Fibroblast of the conjunctiva (primary cell): ENCODE measurements at regions not wholly inside any gene's neighbourhood (a gene's known extent, or its start where the extent isn't known, plus 50 kb on each side); places are given as distances from the start of the nearest gene placed in this dataset.
"Not testable (repeated sequence)": the region's sequence is repeated elsewhere in the genome, so short reads cannot be mapped to it uniquely, and the experiment has no call there.

ENCODE experiments used
- DNase-seq: peaks from one replicate; pipeline ENCODE4 v3.0.0-alpha.2; 2010; ENCODE audit warnings: low read depth

DNA sequence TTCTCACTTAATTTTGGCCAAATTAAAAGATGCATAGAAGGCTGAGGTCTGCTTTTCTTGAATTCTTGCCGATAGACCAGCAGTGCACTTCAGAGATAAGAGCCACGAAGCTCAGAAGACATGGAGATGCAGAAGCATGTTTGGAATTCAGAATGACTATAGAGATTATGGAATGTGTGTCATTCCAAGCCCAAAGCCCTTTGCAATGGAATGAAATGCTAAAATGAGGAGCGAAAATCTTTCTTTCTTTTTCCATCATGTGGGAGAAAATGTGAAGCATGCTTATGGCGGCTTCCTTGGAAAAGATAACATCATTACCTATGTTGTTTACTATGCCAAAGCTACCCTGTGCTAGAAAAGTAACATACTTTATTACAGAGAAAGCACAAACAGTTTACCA lies 257.0 kb upstream of the RNF32 start:
- no peak for DNase-seq

DNA sequence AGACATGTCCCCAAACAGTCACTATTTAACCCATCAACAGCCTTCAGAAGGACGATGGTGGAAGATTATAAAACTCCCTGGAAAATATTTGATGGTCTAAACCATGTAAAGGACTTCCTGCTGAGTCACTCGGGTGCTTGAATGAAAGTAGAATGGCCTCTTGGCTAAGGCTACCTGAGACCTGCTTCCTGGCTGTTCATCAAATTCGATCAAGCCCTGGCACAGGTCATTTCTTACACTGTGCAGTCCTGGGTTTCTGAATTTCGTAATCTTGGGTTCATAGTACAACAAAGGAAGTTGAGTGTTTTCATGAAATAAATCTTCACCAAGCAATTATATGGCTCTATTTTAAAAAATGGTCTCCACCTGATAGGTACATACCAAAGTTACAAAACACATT lies 260.3 kb upstream of the RNF32 start:
- DNase-seq = no peak

DNA sequence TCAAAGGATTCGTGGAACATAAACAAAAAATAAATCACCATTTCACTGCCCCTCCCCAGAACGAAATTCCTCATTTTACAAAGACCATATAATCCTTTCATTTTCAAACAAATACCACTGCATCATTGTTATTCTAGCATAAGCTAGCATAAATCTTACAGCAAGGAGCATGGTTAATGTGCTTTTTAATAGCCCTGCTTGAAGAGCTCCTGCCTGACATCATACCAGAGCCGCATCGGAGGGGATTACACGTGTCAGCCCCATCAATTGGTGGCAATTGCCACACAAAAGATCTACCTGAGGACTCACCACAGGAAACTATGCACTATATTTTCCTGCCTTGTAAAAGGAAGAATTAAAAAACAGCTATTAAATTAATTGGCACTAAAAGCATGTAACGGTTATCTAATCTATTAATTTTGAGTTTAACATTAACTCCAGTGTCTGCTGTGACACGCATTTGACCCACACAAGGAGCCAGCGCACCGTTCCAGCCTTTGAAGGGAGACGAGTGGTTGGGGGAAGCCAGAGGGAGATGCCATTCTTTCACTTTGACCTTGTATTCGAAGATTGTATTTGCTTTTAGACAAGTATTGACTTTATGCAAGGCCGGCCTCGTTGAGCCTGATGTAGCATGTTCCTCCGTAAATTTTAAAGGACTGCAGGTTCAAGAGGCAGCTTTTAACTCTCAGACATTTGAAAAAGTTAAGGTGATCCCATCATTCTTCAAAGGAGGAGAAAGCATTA lies 261.1 kb upstream of the RNF32 start:
- no peak for DNase-seq

DNA sequence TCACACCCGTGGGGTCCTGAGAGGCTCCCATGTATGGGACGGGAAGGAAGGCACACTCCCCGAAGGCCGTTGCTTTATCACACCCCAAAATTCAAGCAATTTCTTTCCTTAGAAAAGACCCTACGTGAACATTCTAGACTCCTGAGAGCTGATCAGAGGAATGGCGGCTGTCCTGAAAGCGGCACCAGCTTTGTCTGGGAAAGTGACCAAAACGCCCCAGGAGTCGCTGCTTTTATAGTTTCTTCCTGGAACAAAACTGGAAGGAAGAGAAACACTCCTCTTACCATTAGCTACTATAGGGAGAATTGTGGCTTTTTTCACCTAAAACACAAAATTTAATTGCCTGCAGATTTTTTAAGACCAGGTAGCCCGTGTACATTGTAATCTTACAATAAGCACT lies 261.8 kb upstream of the RNF32 start:
- no peak for DNase-seq

DNA sequence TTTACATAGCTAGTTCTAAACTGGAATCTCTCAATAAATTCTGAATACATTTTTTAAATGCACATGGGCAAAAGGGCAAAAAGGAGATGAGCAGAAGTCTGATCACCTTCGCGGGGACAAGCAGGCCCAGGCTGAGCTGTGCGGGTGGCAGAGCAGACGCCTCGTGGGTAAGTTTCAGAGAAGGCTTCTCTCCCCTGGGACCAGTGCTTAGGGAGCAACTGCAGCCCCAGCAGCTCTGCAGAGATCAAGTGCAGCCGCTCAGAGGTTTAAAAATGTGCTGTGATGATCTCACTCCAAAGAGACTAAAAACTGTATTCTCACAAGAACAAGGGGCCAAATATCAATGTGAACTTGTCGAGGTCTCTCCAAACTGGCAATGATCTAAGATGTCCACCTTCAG lies 264.3 kb upstream of the RNF32 start:
- no peak for DNase-seq

DNA sequence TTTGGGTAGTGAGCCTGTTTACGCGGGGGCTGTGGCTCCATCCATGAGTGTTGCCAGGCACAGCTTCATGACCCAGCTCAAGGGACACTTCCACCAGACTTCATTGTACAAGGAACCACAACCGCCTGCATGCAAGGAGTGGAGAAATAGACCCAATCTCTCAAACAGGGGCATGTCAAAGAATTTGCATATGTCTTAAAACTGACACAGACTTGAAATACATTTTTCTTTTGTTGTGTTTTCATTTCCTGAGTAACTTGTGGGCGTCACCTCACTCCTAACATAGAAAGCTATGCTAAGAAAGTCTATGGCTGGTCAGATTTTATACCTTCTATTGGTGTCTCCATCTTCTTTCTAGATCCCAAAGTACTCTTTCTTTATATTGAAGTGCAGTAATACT lies 266.2 kb upstream of the RNF32 start:
- no peak for DNase-seq

DNA sequence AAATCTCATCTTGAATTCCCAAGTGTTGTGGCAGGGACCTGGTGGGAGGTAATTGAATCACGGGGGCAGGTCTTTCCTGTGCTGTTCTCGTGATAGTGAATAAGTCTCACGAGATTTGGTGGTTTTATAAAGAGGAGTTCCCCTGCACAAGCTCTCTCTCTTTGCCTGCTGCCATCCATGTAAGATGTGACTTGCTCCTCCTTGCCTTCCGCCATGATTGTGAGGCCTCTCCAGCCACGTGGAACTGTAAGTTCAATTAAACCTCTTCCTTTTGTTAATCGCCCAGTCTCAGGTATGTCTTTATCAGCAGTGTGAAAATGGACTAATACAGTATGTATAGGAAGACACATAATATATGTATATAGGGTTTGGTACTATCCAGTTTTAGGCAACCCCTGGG lies 270.6 kb upstream of the RNF32 start:
- not testable (repeated sequence) for DNase-seq

DNA sequence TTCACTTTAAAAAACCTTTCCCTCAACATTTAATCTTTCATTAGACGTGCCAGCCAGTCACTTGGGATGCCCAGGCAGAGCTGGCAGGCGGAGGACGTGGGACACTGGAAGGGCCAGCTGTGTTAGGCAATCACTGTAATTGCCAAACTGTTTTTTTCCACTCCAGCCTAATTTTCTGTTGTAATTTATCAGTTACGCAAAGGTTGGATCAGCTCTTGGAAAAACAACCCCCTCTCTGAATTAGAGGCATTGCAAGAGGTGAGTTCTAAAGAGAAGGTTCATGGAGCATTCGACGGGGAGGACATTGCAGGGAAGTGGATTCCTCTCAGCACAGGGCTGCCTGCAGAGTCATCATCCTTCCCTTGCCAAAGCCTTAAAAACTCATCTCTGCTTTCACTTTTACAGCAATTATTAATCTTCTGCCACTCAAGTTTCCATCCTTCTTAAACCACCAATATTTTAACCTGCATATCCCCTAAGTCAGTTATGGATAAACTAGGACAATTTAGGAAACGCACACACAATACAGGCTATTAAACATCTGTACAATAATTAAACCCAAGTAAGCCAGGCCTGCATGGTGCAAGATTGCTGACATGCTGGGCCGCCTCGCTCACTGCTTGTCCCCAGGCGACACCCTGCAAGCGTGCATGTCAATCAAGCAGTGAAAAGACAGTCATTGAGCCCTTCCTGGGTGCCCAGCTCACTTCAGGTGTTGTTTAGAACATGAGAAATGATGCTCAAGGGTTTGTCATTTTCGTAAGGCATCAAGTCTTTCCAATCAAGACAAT lies 272.3 kb upstream of the RNF32 start:
- DNase-seq = no peak

DNA sequence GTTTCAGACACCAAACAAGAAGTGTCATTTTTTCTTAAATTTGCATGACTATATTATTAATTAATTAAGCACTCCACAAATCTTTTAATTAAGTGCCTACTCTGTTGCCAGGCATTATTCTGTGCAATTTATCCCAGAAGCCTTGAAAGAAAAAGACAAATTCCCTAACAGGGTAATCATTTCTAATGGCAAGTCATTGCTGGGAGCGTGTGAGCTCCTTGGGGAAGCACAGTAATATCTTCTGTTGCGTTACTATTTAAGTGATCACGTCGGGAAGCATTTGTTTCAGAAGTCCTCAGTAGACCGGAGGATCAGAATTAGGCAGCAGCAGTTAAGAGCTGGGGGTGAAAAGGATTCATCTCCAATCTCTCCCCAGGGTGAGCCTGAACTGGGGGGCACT lies 276.8 kb upstream of the RNF32 start:
- DNase-seq = no peak

DNA sequence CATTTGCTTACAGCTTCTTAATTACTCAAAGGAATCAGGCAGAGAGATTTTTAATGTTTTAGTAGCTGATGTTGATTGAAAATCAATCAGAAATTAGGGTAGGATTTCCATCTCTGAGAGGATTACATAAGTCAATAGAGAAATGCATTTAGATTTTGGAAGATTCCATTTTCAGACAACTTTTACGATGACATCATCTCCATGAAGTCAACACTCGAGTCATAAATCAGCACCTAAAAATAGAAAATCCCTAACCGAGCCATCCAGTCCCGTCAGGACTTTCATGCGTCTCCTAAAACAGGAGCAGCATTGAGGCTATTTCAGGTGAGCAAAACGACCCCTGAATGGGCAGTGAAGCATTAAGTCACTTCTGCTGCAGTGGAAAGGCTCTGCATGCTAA lies 279.7 kb upstream of the RNF32 start:
- DNase-seq = no peak

DNA sequence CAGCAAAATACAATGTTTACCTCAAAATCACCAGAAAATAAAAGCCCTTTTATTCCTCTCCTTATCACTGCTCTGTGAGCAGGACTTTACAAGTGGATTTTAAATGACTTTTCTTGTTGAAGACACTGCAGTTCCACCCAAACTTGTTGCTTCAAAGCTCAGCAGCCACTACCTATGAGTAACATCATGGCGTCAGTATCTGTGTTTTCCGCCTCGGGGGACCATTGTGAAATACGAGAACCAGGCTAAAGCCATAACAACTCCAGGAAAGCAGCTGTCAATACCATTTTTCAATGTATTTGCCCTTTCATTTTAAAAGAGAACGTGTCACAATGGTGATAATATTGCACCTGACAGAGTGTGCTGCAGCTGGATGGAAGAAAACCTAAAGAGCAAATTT lies 284.0 kb upstream of the RNF32 start:
- DNase-seq = no peak

DNA sequence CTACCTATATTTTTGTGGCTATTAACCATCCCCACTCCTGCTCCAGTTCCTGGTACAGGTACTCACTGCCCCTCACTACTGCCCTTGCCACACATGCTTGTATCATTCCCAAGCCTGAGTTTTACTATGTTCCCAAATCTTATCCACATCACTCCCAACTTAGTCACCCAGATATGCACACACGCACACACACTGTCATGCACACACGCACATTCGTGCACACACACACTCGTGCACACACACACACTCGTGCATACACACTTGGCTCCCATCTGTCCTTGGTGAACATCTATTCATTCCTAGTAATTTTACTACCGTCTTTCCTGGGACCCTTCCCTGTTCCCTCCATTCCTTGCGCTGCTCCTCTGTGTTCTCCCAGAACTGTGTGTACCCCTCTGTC lies 287.2 kb upstream of the RNF32 start:
- DNase-seq = no peak

DNA sequence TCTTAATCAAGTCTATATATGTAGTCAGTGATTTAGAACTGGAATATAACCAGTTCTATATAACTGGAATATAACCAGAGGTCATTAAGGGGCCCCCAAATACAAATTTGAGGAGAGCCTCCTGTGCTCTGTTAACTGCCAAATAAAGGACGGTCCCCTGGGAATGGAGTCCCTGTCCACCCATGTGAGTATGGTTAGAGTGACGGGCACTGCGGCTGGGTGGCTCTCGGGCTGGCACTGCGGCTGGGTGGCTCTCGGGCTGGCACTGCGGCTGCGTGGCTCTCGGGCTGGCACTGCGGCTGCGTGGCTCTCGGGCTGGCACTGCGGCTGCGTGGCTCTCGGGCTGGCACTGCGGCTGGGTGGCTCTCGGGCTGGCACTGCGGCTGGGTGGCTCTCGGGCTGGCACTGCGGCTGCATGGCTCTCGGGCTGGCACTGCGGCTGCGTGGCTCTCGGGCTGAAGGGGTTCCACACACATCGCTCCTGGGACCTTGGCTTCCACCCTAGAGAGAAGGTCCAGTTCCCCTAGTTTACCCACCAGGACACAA lies 292.8 kb upstream of the RNF32 start:
- not testable (repeated sequence) for DNase-seq

DNA sequence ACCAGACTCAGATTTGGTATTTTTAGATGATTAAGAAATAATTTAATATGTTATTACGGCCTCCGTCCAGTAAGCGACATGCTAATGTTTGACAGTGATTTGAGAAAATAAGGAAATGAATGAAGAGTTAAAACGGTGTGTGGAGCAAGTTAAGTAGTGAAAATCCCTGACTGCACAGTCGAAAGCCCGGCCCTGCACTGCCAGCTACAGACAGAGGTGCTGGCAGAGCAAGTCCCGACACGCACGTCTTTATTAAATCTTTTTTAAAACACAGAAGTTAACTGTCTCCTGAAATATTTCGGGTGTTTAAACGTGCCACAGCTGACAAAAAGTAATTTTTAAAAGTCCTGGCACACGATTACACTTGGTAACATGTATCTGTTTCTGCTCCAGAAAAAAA lies 293.4 kb upstream of the RNF32 start:
- no peak for DNase-seq

DNA sequence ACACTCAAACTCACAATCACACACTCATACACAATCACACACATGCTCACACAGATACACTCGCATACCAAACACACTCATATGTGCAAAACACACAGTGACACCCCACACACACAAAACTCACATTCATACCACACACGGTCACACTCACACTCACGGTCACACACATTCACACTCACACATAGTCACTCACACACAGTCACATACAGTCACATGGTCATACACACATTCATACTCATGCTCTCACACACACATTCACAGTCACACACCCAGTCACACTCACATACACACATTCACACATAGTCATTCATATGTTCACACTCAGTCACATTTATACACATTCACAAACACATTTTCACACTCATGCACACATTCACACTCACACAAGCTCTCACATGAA lies 296.0 kb upstream of the RNF32 start:
- DNase-seq = no peak

DNA sequence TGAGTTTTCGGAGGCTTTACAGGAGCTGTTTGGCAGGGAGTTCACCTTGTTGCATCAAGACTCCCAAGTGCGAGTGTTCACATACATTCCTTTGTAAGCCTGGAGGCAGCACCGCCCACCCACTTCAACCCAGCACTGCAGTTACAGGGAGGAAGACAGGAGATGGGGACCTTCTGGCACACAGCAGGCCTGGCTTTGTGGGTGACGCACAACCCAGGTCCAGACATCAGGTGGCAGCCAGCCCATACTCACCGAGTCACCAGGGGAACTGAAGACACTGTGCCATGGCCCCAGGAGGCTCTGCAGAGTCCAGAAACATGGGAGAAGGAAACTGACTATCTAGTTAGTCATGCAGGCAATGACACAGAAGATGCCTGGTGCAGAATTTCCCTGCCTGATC lies 305.9 kb upstream of the RNF32 start:
- DNase-seq = no peak

DNA sequence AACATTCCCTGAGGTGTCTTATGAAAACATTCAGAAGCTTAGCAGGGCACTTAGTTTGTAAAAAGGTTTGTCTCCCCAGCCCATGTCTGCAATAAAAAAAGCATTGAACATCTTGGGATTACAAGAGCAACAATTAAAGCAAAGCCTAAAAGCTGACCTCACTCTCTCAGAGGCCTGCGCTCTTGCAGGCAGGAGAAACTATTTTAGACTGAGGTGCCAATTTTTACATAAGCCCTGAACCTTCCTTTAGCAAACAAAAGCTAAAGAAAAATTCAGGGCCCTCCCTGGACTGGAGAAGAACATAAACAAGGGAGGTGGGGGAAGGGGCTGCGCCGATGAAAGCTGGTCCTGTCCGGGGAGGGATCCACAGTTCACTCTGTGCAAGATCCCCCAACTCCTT lies 312.7 kb upstream of the RNF32 start:
- DNase-seq = no peak

DNA sequence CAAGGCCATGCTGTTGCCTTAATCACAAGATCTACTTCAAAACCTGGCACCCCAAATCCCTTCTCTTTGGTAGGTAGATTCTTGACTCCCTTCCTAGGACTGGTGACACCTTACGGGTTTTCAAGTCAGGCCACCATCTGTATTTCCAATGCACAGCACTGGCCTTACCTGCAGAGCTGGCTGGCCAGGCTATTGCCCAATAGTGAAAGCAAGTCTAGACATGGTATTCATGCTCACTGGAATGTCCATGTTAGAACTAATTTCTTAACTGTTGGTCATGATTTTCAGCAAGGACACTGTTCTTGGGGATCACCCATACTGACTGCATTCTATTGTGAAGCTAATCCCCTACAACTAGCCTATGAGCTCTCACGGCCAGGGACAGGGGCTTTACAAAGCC lies 313.1 kb upstream of the RNF32 start:
- no peak for DNase-seq

DNA sequence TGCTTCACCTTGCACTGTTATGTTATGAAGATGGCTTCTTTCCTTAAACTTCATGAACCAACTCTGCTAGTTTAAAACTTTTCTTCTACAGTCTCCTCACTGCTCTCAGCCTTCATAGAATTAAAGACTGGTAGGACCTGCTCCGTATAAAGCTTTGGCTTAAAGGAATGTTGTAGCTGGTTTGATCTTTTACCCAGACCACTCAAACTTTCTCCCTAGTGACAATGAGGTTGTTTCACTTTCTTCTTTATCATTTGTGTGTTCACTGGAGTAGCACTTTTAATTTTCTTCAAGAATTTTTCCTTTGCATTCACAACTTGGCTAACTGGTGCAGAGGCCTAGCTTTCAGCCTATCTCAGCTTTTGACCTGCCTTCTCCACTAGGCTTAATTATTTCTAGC lies 316.4 kb upstream of the RNF32 start:
- no peak for DNase-seq

DNA sequence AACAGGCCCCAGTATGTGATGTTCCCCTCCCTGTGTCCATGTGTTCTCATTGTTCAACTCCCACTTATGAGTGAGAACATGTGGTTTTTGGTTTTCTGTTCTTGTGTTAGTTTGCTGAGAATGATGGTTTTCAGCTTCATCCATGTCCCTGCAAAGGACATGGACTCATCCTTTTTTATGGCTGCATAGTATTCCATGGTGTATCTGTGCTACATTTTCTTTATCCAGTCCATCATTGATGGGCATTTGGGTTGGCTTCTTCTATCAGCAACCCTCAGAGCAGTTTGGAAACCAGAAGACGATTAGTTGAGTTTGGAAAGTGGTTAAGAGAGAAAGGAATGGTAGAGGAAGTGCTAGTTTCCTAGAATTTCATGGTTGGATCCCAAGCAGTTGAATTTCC lies 319.1 kb upstream of the RNF32 start:
- not testable (repeated sequence) for DNase-seq

DNA sequence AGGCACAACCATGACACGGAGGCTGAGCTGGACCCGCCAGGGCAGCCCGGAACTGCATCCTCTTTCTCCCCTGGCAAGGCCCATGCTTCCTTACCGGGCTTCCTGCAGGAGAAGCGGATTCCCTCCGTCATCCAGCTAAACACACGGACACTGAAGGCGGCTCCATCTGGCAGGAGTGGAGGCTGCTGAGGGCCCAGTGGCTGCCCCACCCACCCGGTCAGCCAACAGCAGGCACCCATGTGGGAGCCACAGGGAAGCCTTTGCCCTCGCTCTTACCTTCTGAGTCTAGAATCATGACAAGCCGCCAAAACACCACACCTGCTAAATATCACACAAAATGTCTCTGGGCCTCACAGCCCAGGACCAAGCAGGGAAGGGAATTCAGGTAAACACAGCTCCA lies 321.6 kb upstream of the RNF32 start:
- no peak for DNase-seq

DNA sequence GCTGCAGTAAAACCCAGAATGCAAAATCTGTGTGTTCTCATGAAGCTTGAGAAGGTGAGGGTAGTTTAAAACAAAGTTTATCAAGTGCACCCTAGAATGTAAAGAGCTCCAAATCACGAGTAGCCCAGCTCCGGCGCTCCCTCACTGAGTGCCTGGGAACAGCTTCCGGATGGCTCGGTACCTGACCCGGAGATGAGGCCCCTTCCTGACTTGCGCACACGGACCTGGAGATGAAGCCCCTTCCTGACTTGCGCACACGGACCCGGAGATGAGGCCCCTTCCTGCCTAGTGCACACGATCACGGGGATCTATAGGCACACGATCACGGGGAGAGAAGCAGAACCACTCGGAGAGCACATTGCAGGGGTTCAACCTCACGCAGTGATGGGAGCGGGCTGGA lies 322.1 kb upstream of the RNF32 start:
- DNase-seq = no peak

DNA sequence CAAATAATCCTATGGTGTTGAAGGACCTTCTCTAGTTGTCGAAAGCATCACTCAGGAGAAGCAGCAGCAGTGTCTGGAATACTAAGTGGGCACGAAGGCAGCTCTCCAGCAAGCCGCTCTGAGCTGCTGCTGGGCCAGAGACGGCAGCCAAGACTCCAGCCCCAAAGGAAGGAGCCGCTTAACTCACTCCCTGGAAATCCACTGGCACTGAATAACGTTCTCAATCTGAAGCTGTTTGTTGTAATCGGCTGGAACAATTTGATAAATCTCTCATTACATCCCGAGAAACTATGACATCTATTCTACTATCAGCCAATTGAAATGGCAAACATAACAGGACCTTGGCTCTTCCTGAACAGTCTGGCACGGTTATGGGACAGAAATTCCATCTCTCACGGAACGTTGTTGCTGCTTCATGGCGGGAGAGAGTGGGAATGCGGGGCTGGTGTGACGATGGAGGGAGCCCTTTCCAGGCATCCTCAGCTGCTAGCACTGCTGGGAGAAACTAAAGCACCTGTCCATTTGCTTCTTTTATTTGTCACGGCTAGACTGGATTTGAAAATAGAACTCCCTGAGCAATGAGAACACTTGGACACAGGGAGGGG lies 331.5 kb upstream of the RNF32 start:
- no peak for DNase-seq
